ENCODE measurements at regions not wholly inside any gene's neighbourhood (a gene's known extent, or its start where the extent isn't known, plus 50 kb on each side); places are given as distances from the start of the nearest gene placed in this dataset.
"Not testable (repeated sequence)": the region's sequence is repeated elsewhere in the genome, so short reads cannot be mapped to it uniquely, and the experiment has no call there.

DNA sequence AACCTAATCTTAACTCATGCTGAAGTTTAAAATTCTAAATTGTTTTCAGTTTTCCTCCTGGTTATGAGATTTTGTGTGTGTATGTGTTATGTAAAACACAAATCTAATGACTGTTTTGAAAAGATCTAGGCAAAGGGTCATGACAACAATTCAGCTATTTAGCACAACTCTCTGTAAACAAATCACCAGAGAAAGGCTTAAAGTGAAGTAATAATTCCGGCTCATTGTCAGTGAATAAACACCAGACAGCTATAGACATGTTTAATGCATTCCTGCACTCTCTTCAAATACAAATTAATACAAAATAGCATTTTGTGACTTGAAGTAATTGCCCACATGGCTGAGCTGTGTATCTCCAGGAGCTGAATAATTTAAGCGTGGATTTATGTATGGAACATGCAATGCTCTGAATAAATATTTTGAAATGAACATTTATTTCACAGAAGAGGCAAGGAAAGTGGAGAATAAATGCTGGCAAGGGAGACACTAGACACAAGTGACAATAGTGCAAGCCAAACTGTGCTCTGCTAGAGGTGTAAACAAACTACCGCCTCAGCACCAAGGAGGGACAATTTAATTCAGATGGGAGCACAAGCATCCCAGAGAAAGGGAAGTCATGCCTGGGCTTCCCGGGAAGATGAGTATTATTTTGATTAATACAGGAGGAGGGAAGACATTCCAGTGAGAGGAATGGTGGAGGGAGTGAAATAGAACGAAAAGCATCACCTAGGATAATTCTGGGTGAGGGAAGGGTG, 133.6 kb upstream of the XPO1 start:
- no peak for DNase-seq

- DNase-seq, result peak; percentile 8
These were observed 132.7 kb upstream of the XPO1 start for GRCh38 chr2:61670591-61671501.

- DNase-seq, result no peak
These were observed 126.0 kb upstream of the XPO1 start for GRCh38 chr2:61664190-61664589.

GRCh38 chr2:61662990-61663389, 124.8 kb upstream of the XPO1 start:
- no peak for DNase-seq

GRCh38 chr2:61660511-61661388, 122.6 kb upstream of the XPO1 start:
- DNase-seq, result no peak

DNA sequence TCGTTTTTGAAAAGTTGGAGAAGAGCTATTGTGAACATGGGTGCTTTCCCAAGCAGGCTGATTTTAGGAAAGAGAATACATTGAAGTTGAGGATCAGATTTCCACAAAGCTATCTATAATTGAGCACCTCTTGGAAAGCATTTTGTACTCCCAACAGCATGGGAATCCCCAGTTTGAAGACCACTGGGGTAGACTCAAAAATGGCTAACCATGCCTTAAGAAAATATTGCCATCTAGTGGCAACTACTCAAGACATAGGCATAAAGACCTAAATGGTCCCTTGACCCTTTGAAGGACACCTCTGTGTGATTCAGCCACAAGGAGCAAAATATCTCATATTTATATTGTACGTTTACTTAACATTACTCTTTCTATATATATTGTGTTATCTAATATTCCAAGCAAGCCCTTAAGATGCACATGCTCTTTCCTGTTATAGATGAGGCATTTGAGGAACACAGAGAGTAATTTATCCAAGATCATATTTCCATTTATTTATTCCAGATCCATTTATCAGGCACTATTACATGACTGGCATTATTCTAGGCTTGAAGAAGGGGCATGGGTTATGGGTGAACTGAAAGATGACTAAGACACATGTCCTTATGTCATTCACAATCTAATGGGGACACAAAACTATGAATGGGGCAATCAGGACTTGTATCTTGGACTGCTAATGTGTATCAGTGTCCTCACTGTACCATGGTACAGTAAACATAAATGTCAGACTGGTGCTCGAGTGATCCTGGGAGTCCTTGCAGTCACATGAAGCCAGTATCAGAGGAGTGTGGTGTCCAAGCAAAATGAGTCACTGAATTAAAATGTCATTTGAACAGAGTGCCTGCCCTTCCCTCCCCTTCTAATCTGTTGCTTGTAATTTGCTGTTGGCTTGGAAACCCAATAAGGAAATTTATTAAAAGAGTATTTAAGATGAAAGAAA, 121.0 kb upstream of the XPO1 start:
- DNase-seq, result no peak

- not testable (repeated sequence) for DNase-seq
These were observed 111.8 kb upstream of the XPO1 start for GRCh38 chr2:61649946-61650345.

- no peak for DNase-seq
These were observed 110.9 kb upstream of the XPO1 start for GRCh38 chr2:61649021-61649420.

DNA sequence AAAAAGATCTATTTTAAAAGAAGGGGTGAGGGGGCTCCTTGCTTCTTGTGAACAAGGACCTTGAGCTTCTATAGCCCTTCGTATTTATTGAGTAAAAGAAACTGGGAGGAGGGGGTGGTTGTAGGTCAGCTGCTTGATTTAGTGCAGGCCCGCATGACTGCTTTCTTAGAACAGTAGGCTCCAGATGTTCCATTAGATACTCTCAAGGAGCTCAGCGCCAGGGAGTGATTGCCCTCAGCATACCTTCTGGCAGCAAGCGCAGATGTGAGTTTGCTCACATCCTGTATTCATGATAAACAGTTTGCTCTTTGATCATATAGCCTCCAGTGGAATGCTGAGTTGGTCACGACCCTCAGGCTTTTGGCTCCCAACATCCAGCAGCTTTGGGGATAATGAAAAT, 108.9 kb upstream of the XPO1 start:
- no peak for DNase-seq

DNA sequence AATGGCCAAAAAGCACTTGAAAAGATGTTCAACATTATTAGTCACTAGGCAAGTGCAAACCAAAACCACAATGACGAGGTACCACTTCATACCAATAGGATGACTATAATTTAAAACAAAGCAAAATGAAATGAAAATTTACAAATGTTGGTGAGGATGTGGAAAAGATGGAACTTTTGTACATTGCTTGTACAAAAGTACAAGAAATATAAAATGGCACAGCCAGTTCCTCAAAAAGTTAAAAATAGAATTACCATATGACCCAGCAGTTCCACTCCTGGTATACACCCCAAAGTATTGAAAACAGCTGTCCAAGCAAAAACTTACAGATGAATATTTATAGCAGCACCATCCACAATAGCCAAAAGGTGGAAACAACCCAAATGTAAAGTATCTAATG, 107.8 kb upstream of the XPO1 start:
- DNase-seq, result no peak

- DNase-seq, result not testable (repeated sequence)
These were observed 105.0 kb upstream of the XPO1 start for GRCh38 chr2:61643153-61643552.

DNA sequence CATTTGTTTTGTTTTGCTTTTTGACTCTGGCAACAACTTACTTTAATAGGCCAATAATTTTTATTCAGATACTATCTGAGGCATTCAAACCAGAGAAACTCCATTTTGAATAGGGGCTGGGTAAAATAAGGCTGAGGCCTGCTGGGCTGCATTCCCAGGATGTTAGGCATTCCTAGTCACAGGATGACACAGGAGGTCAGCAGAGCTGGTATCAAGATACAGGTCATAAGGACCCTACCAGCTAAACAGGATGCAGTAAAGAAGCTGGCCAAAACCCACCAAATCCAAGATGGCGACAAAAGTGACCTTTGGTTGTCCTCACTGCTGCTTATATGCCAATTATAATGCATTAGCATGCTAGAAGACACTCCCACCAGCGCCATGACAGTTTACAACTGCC, 102.2 kb upstream of the XPO1 start:
- DNase-seq, result no peak

DNA sequence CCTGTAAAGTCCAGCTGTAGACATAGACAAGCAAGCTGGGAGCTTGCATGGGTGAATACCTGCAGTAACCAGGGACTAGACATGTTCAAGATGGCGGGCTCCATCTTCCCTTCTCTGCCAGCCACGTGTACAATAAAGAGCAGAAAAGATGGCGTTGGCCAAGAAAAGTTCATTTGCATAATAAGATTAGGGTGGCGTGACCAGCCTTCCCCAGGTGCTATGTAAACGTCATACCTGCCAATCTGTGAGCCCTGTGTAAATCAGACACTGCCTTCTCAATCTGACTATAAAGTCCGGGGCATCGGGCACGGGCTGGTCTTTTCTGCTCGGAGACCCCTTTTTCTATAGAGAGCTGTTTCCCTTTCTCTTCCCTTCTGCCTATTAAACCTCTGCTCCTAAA, 101.6 kb upstream of the XPO1 start:
- DNase-seq, result no peak

DNA sequence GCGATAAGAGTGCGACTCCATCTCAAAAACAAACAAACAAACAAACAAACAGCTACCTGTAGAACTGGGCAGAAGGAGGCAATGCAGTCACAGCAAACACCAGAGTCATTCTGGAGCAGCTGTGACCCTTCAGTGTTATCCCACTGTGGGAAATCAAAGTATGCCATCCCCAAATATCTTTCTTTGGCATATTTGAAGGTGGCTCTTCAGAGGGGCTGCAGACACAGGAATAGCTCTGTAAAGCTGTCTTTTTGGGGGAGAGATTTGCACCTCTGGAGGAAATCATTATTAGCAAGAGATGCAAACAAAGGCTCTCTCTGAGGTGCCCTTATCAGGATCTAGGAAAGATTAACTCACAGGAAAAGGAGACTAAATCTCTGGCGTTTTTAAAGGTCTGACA, 98.5 kb upstream of the XPO1 start:
- no peak for DNase-seq

DNA sequence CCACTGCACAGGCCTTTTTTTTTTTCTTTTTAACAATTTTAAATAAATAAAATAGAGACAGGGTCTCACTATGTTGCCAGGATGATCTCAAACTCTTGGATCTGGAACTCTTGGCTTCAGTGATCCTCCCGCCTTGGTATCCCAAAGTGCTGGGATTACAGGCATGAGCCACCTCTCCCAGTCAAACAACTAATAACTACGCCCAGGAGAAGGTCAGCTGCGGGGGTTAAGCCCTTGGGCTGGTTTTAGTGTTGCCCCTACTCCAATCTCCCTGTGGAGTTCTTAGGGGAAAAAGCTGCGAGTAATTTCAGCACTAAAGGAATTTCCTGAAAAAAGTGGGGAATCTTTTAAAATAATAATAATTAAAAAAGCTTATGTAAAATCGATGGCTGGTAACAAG, 96.4 kb upstream of the XPO1 start:
- DNase-seq, result no peak

DNA sequence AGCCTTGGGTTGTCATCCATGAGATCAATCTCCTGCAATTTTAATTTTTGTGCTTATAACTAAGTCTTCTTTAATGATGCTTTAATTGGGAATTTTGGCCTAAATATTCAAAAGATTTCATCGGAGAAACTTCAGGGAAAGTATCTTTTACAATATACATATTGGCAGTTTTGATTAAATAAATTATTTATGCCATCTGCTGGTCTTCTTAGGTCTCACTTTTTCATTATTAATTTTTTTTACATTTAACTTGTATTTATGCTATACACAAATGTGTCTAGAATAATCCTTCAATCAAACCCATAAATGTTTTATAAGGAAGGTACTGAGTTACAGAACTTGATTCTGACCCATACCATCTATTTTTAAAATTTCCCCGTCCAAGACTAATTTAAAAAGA, 95.1 kb upstream of the XPO1 start:
- no peak for DNase-seq

DNA sequence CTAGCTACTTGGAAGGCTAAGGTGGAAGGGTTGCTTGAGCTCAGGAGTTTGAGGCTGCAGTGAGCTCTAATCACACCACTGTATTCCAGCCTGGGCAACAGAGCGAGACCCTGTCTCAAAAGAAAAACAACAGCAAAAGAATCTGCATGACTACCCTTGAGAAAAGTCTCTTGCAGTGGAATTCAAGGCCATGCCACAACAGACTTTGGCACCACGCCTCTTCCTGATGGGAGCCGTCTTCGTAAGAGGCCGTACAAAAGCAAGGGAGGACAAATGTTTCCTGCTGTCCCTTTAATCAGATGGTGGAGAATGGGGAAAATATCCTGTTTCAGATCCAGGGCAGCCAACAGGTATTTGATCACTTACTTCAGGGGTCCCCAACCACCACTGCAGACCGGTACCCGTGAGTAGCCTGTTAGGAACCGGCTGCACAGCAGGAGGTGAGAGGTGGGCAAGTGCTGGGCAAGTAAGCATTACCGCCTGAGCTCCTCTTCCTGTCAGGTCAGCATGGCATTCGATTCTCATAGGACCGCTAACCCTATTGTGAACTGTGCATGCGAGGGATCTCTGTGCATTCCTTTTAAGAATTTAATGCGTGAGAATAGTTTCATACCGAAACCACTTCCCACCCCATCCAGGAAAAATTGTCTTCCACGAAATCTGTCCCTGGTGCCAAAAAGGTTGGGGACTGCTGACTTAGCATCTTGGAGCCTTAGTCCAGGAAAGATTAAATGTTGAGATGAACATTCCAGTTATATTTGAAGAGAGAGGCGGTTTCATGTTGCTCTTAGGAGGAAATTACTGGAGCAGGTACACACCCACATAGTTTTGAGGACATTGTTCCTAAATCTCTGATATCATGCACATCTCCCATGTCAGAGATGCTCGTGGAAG, 94.4 kb upstream of the XPO1 start:
- DNase-seq, result no peak

GRCh38 chr2:61631321-61631720, 93.2 kb upstream of the XPO1 start:
- DNase-seq, result no peak

DNA sequence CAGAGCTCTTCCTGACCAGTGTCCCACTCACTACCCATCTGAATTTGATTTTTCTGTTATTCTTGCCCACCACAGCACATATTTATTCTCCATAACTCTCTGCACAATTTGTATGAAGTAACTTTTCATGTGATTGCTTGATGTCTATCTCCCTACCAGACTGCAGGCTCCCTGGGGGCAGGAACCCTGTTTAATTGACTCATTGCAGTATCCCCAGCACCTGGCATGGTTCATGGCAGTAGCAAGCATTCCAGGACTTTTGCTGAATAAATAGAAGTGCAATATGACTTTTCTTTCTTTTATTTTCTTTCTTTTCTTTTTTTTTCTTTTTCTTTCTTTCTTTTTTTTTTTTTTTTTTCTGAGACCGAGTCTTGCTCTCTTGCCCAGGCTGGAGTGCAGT, 88.7 kb upstream of the XPO1 start:
- no peak for DNase-seq

GRCh38 chr2:61623747-61624146, 85.6 kb upstream of the XPO1 start:
- DNase-seq, result no peak

All from stimulated activated CD4-positive, alpha-beta T cell treated with anti-CD3 and anti-CD28 coated beads, Interleukin-15, amount 100 ng/mL, for 24 hours (primary cell).